ENCODE measurements at regions not wholly inside any gene's neighbourhood (a gene's known extent, or its start where the extent isn't known, plus 50 kb on each side); places are given as distances from the start of the nearest gene placed in this dataset.
A peak's percentile ranks its signal among the peaks of the same experiment; 100 is the strongest.

GRCh38 chr5:1685066-1685465 is 114.6 kb downstream of the MRPL36 start:
- no peak overlapping the region for H3K4me3 ChIP-seq (replicated peaks; ENCODE audit: low read depth, low read length)
- no peak for DNase-seq (ENCODE audit: low read depth)
- TF ChIP-seq CTCF (IDR thresholded peaks at IDR 0.05; ENCODE audit: low read length, missing control alignments), result no peak

GRCh38 chr5:1681955-1682354 is 117.7 kb downstream of the MRPL36 start:
- DNase-seq (ENCODE audit: low read depth), result no peak
- no peak for TF ChIP-seq CTCF (IDR thresholded peaks at IDR 0.05; ENCODE audit: low read length, missing control alignments)
- H3K4me3 ChIP-seq (replicated peaks; ENCODE audit: low read depth, low read length), result no peak overlapping the region

DNA sequence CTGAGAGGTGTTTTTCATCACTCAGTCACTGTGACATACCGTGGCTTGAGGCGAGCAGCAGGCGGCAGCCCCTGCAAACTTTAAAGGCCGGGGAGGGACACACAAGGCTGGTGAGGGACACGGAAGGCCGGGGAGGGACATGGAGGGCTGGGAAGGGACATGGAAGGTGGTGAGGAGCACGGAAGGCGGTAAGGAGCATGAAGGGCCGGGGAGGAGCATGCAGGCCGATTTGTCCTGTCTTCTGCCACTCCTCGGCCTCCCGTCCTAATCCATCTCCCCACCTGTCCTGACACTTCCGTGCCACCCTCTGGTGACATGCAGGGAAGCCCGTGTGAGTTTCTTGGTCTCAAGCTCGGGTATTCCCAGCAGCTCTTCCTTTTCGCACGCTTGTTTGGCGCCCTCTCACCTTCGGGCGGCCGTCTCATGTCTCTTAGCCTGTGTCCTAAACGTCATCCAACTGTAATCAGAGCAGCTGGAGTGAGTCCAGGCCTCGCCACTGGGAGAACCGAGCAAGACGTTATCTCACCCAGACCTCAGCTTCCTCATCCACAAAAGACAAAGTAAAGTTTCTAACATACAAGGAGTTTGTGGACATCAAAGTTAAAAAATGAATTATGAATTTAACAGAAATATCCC is 126.5 kb downstream of the MRPL36 start:
- DNase-seq (ENCODE audit: low read depth), result peak; percentile 17
- no peak for TF ChIP-seq CTCF (IDR thresholded peaks at IDR 0.05; ENCODE audit: low read length, missing control alignments)
- H3K4me3 ChIP-seq (replicated peaks; ENCODE audit: low read depth, low read length), result no peak overlapping the region

- no peak for TF ChIP-seq CTCF (IDR thresholded peaks at IDR 0.05; ENCODE audit: low read length, missing control alignments)
- no peak overlapping the region for H3K4me3 ChIP-seq (replicated peaks; ENCODE audit: low read depth, low read length)
- DNase-seq (ENCODE audit: low read depth), result no peak
Measured at GRCh38 chr5:1672396-1672795, 127.2 kb downstream of the MRPL36 start.

DNA sequence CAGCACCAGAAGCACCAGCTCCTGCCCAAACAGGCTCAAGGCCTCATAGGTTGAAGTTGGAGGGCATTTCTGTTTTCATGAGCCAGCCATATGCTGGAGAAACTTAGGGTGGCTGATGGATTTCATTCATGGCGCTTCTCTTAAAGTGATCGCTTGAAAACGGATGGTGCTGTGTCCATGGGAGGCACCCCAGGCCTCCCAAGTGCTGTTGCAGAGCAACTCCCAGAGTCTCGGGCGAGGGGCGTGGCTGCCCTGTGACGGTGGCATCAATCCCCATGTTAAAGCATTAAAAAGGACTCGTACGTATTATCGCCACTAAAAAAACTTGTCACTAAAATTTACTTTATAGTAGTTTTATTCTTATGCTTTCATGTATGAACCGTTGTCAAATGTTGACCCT is 128.3 kb downstream of the MRPL36 start:
- no peak for DNase-seq (ENCODE audit: low read depth)
- no peak for TF ChIP-seq CTCF (IDR thresholded peaks at IDR 0.05; ENCODE audit: low read length, missing control alignments)
- H3K4me3 ChIP-seq (replicated peaks; ENCODE audit: low read depth, low read length), result no peak overlapping the region

DNA sequence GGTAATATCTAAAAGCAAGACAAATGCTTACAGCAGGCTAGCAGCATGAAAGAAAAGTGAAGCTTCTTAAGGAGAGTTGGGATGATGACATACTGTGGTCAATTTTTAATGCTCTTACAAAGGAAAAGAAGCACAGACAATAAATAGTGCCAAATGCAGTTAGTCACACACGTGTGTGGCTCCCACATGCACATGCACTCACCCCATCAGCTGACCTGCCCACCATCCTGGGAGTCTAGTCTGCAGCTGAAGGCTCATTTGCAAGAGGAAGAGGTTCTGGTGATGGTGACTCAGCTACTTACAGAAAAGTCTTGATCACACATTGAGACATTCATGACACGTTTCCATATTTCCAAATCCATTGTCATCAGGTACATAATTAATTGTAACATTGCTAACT is 129.3 kb downstream of the MRPL36 start:
- TF ChIP-seq CTCF (IDR thresholded peaks at IDR 0.05; ENCODE audit: low read length, missing control alignments), result no peak
- DNase-seq (ENCODE audit: low read depth), result peak; percentile 13
- no peak overlapping the region for H3K4me3 ChIP-seq (replicated peaks; ENCODE audit: low read depth, low read length)

All from fibroblast of pulmonary artery (primary cell).